Fibroblast of gingiva (primary cell): ENCODE measurements at regions not wholly inside any gene's neighbourhood (a gene's known extent, or its start where the extent isn't known, plus 50 kb on each side); places are given as distances from the start of the nearest gene placed in this dataset.
"Not testable (repeated sequence)": the region's sequence is repeated elsewhere in the genome, so short reads cannot be mapped to it uniquely, and the experiment has no call there.

Source experiments
- DNase-seq: peaks from one replicate; pipeline ENCODE4 v3.0.0-alpha.2; 2011; ENCODE audit warnings: low read depth

GRCh38 chr2:21194147-21194546, 70.4 kb downstream of the TDRD15 start:
- no peak for DNase-seq

GRCh38 chr2:21194858-21195271, 71.1 kb downstream of the TDRD15 start:
- DNase-seq: no peak

- no peak for DNase-seq
Measured at GRCh38 chr2:21195326-21195725, 71.6 kb downstream of the TDRD15 start.

GRCh38 chr2:21198637-21199036, 74.9 kb downstream of the TDRD15 start:
- DNase-seq: no peak

GRCh38 chr2:21203976-21204375, 80.2 kb downstream of the TDRD15 start:
- no peak for DNase-seq

GRCh38 chr2:21214085-21214484, 90.3 kb downstream of the TDRD15 start:
- DNase-seq: not testable (repeated sequence)

DNA sequence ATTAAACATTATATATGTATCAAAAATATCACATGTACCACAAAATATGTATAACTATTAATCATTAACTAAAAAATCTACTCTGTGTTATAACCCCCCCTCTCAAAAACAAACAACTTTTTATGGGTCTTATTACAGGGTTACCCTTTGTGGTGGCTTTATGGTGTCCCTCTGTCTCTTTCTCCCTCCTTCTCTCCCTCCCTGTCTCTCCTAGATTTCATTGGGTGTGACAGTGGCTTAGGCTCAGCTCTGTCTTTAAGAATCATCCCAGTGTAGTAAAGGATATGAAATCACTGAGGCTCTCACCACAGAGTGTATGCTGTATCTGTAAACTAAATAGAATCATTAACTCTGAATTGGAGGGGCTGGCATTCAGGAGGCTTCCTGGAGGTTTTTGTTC, 93.7 kb downstream of the TDRD15 start:
- DNase-seq: no peak

GRCh38 chr2:21220930-21221329, 97.2 kb downstream of the TDRD15 start:
- DNase-seq: no peak

- no peak for DNase-seq
Measured at GRCh38 chr2:21223618-21224017, 99.8 kb downstream of the TDRD15 start.

- DNase-seq: no peak
Measured at GRCh38 chr2:21228041-21228895, 104.5 kb downstream of the TDRD15 start.

DNA sequence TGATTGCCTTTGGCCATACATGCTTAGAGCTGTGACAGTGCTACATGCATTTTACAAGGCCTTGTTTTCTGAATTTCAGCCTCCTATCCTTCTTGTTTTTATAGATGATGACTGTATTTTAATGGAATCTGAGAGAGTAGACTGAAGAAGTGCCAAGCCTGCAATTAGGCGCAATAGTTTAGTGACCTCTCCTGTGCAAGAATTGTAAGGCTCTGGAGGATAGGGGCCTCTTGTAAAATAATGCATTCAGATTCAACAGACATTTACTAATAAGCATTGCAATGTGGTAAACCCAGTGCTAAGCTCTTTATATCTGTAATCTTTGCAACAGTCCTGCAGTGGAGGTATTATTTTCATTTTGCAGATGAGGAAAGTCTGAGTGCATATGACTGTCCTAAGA, 105.5 kb downstream of the TDRD15 start:
- no peak for DNase-seq

DNA sequence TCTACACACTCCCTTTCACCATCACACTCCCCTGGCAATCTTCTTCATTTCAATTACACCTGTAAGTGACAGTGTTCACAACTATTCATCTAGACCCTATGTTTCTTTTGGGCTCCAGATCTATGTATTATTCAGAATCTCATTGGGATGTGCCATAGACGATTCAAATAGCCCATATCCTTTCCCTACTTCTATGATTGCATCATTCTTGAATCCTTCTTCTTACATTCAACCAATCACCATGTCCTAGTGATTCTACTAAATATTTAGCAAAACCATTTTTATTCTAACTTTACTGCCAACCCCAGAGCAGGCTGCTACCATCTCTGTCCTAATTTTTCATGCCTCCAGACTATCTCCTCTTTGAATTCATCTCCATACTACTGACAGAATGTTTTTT, 106.4 kb downstream of the TDRD15 start:
- no peak for DNase-seq

- no peak for DNase-seq
Measured at GRCh38 chr2:21231985-21232384, 108.2 kb downstream of the TDRD15 start.

GRCh38 chr2:21233194-21233593, 109.4 kb downstream of the TDRD15 start:
- no peak for DNase-seq

- no peak for DNase-seq
Measured at GRCh38 chr2:21234001-21234400, 110.2 kb downstream of the TDRD15 start.

- no peak for DNase-seq
Measured at GRCh38 chr2:21234464-21235120, 110.8 kb downstream of the TDRD15 start.

- not testable (repeated sequence) for DNase-seq
Measured at GRCh38 chr2:21239749-21240148, 116.0 kb downstream of the TDRD15 start.

DNA sequence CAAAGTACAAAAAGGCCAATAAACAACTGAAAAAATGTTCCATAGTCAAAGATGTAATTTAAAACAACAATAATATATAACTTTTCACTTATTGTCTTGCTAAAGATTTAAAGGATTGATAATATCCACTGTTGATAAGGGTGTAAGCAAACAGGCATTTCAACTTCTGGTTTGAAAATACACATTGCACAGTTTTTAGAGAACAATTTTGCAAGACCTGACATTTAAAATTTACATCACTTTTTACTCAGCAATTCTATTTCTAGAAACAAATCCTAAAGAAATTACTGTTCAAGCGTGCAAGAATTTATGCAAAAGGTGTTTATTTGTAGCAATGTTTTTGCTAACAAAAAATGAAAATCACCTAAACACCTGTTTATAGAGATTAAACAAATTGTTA, 120.4 kb downstream of the TDRD15 start:
- no peak for DNase-seq

GRCh38 chr2:21245565-21245964, 121.8 kb downstream of the TDRD15 start:
- no peak for DNase-seq

DNA sequence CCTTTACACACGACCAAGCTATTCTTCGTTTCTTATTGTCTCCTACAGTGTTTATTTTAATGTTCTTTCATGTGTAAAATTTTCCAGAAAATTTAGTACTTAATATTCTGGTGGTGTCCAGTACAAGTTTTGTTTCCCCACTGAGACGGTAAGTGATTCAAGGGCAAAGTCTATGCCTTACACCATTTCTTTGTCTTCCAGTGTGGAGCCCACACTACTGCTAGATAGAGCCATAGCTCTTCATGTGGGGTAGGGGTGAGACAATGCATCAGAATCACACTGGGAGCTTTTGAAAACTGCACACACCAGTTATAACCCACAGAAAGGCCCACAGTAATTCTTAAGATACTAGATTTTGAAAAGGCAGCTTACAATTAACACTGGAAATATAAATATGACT, 125.6 kb downstream of the TDRD15 start:
- DNase-seq: no peak

DNA sequence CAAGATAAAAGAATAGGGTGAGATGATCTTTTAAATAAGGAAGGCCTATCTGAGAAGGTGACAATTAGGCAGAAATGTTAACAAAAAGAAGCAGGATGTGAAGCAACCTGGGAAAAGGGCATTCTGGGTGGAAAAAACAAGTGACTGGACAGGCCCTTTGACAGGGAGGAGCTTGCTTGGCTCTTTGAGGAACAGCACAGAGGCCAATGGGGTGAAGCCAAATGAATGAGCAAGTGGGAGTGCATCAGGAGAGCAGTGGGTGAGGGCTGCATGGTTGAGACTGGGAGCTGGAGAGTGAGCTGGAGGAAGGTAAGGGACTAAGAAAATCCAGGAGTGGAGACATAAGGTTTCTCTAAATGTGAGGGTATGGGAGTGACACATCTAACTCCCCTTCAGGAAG, 126.9 kb downstream of the TDRD15 start:
- DNase-seq: no peak

GRCh38 chr2:21251216-21251980, 127.6 kb downstream of the TDRD15 start:
- no peak for DNase-seq
